PC-9 (cell line): ENCODE measurements at regions not wholly inside any gene's neighbourhood (a gene's known extent, or its start where the extent isn't known, plus 50 kb on each side); places are given as distances from the start of the nearest gene placed in this dataset.

Experiments
- BruUV-seq: library from RNA; stranded (reverse); fragments of 400-500 nt; replicated peaks from 2 replicates; lab custom pipeline; 2021; lab: Mats Ljungman, UMichigan
- CTCF ChIA-PET: fragments of 300-600 bp; sonication (Branson Sonifier 250); formaldehyde crosslinking; loops from one replicate; lab custom pipeline; 2022; ENCODE audit warnings: antibody characterized with exemption; lab: Charles Lee
- POLR2A ChIA-PET: fragments of 300-600 bp; sonication (Branson Sonifier 250); formaldehyde crosslinking; loops from one replicate; lab custom pipeline; 2022; ENCODE audit warnings: antibody characterized with exemption; ENCODE audit not compliant: unreplicated experiment; lab: Charles Lee
- DNase-seq, 2 experiments: peaks; one replicate each; pipeline versions ENCODE4 v3.0.0 to v3.0.0-alpha.2; 2015 to 2022; ENCODE audit warnings: mixed read lengths in 1 of 2
- H2AFZ ChIP-seq: fragments of 200-600 bp; sonication (generic); 2 replicates; pipeline ENCODE4 v1.8.1; 2017; ENCODE audit warnings: antibody characterized with exemption
- H3F3A ChIP-seq: fragments of 200-600 bp; sonication (generic); 2 replicates; pipeline ENCODE4 v1.8.1; 2017; ENCODE audit warnings: antibody characterized with exemption, mild to moderate bottlenecking, low read depth; ENCODE audit not compliant: insufficient read depth
- H3K27ac ChIP-seq: fragments of 200-600 bp; sonication (generic); 2 replicates; pipeline ENCODE4 v1.6.1; 2016; ENCODE audit warnings: mixed run types
- H3K27me3 ChIP-seq: fragments of 200-600 bp; sonication (generic); 2 replicates; pipeline ENCODE4 v1.6.1; 2016; ENCODE audit warnings: low read depth, mixed run types; ENCODE audit not compliant: insufficient read depth
- H3K36me3 ChIP-seq: fragments of 200-600 bp; sonication (generic); 2 replicates; pipeline ENCODE4 v1.6.1; 2016; ENCODE audit warnings: low read depth, mixed run types
- H3K4me1 ChIP-seq: fragments of 200-600 bp; sonication (generic); replicated peaks from 2 replicates; pipeline ENCODE4 v1.6.1; 2016; ENCODE audit warnings: mixed run types; ENCODE audit not compliant: insufficient read depth
- H3K4me2 ChIP-seq: fragments of 200-600 bp; sonication (generic); 2 replicates; pipeline ENCODE4 v1.6.1; 2017; ENCODE audit warnings: mixed run types
- H3K4me3 ChIP-seq: fragments of 200-600 bp; sonication (generic); 2 replicates; pipeline ENCODE4 v1.6.1; 2016; ENCODE audit warnings: mixed run types
- H3K79me2 ChIP-seq: fragments of 200-600 bp; sonication (generic); 2 replicates; pipeline ENCODE4 v1.6.1; 2017; ENCODE audit warnings: low read depth, mixed run types
- H3K9me2 ChIP-seq: fragments of 200-600 bp; sonication (generic); 2 replicates; pipeline ENCODE4 v1.8.1; 2017; ENCODE audit warnings: mild to moderate bottlenecking; ENCODE audit not compliant: insufficient read depth
- H3K9me3 ChIP-seq: fragments of 200-600 bp; sonication (generic); 2 replicates; pipeline ENCODE4 v1.8.1; 2016; ENCODE audit warnings: low read depth; ENCODE audit not compliant: insufficient read depth
- H4K20me1 ChIP-seq: fragments of 200-600 bp; sonication (generic); 2 replicates; pipeline ENCODE4 v1.8.1; 2017; ENCODE audit not compliant: insufficient read depth
- EZH2 ChIP-seq: fragments of 200-600 bp; sonication (generic); IDR thresholded peaks from 2 replicates; pipeline ENCODE4 v1.8.0; 2017; ENCODE audit warnings: antibody characterized with exemption, low read depth
- intact Hi-C: fragments of 100-400 bp; cut with micrococcal nuclease; formaldehyde crosslinking; loops from one replicate; pipeline ENCODE4 v1.10.0; 2022; ENCODE audit not compliant: unreplicated experiment
- TF ChIP-seq, protein P1 (sequence below): fragments of 200-600 bp; sonication (generic); conservative IDR thresholded peaks from 2 replicates; pipeline ENCODE4 v1.6.1; 2017; ENCODE audit warnings: mixed run types, antibody characterized with exemption, mild to moderate bottlenecking, moderate library complexity

DNA sequence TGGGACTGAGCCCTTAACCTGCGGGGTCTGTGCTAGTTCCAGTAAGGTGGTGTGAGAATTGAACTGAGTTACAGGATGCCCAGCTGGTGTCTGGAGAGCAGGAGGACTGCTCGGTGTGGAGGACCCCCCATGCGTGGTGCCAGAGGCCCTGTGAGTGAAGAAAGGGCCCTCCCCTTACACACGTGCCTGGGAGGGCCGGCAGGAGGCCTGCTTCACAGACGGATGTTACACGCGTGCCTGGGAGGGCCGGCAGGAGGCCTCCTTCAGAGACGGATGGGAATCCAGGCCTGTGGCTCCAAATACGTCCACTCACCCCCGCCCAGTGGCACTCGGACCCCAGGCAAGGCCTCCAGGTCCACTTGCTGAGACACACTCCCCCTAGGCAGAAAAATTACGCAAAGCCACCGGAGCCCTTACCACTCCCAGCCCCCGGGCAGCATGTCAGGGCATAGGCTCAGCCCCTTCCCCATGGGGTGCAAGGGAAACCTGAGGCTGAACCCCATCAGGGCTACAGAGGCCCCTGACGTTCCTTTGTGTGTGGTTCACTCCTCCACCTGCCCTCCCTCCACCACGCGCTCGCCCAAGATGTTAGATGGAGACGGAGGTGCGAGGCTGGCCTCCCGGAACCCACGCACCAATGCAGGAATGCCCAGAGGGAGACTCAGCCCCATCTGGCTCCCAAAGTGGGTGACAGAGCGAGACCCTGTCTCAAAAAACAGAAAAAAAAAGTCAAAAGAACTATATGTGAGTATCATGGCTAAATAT is 227.8 kb downstream of the BRD1 start:
- H2AFZ ChIP-seq: no peak overlapping the region
- no peak for DNase-seq
- no peak overlapping the region for H3K27ac ChIP-seq
- intact Hi-C loops: loop anchor here (5.0 kb wide), 1 partner anchor 168 kb away; no protein-coding TSS in a partner anchor
- H3K9me3 ChIP-seq: peaks cover 4% of the 10 kb centered on the region
- H3F3A ChIP-seq: no peaks in the 10 kb centered on the region
- TF ChIP-seq, protein P1, sequence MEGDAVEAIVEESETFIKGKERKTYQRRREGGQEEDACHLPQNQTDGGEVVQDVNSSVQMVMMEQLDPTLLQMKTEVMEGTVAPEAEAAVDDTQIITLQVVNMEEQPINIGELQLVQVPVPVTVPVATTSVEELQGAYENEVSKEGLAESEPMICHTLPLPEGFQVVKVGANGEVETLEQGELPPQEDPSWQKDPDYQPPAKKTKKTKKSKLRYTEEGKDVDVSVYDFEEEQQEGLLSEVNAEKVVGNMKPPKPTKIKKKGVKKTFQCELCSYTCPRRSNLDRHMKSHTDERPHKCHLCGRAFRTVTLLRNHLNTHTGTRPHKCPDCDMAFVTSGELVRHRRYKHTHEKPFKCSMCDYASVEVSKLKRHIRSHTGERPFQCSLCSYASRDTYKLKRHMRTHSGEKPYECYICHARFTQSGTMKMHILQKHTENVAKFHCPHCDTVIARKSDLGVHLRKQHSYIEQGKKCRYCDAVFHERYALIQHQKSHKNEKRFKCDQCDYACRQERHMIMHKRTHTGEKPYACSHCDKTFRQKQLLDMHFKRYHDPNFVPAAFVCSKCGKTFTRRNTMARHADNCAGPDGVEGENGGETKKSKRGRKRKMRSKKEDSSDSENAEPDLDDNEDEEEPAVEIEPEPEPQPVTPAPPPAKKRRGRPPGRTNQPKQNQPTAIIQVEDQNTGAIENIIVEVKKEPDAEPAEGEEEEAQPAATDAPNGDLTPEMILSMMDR: no peak
- no peak for TF ChIP-seq EZH2
- H3K4me1 ChIP-seq: no peaks in the 10 kb centered on the region
- CTCF ChIA-PET: no interaction called here
- no TSS peak for BruUV-seq
- peaks cover 3% of the 10 kb centered on the region; the same call in 1 of the 2 replicates for H4K20me1 ChIP-seq
- no peaks in the 10 kb centered on the region for H3K36me3 ChIP-seq
- no peak overlapping the region for H3K4me3 ChIP-seq
- H3K27me3 ChIP-seq: peaks cover 67% of the 10 kb centered on the region
- H3K9me2 ChIP-seq: no peaks in the 10 kb centered on the region
- POLR2A ChIA-PET: no interaction called here
- H3K4me2 ChIP-seq: no peak overlapping the region
- H3K79me2 ChIP-seq: no peaks in the 10 kb centered on the region

DNA sequence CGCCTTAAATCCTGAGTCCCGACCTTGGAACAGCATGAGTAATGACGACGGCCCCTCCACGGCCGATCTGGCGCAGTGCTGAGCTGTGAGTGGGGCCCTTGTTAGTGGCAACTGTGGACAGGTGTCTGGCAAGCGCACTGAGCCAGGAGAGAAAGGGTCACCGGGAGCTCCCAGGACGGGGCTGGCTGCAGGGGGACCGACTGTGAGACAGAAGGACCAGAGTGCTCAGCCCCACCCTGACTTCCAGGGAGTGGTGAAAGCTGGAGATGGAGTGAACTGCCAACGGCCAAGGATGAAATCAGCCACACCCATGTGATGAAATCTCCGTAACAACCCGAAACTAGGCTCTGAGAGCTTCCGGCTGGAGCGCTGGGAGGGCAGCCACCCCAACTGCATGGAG is 228.6 kb downstream of the BRD1 start:
- H3K4me2 ChIP-seq: no peak overlapping the region
- no peaks in the 10 kb centered on the region for H3F3A ChIP-seq
- H3K36me3 ChIP-seq: no peaks in the 10 kb centered on the region
- H2AFZ ChIP-seq: no peak overlapping the region
- H3K27ac ChIP-seq: no peak overlapping the region
- TF ChIP-seq, protein P1: no peak
- no peak for TF ChIP-seq EZH2
- BruUV-seq: no TSS peak
- no peaks in the 10 kb centered on the region for H3K4me1 ChIP-seq
- intact Hi-C loops: no loop called here
- DNase-seq: no peak
- no peaks in the 10 kb centered on the region for H3K9me2 ChIP-seq
- H4K20me1 ChIP-seq: 0 out of 2 replicates have a peak, but pooled peaks cover 3% of the 10 kb centered on the region
- peaks cover 63% of the 10 kb centered on the region for H3K27me3 ChIP-seq
- H3K79me2 ChIP-seq: no peaks in the 10 kb centered on the region
- POLR2A ChIA-PET: no interaction called here
- H3K4me3 ChIP-seq: no peak overlapping the region
- CTCF ChIA-PET: no interaction called here
- H3K9me3 ChIP-seq: no peaks in the 10 kb centered on the region; the same call in none of the 2 replicates

DNA sequence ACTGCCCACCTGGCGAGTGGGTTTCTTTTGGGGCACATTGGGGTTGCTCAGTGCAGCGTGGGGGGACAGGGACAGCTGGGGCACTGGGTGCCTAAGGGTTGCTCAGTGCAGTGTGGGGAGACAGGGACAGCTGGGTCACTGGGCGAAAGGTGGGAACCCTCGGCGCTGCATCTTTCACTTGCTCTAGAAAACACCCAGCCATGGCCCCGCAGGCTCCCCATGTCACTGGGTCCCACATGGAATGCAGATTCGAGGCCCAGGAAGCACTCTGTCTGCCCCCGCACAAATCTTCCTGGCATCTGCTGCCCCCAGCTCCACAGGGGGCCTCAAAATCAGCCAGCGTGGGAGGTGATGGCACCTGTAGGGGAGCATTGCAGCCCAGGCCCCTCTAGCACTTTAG is 229.3 kb downstream of the BRD1 start:
- Histone ChIP-seq H4K20me1 (0 out of 2 replicates have a peak, but pooled peaks cover under 1% of the 10 kb centered on the region), H3K4me3 (no peak overlapping the region), H3K9me3 (no peaks in the 10 kb centered on the region; the same call in none of the 2 replicates), H3K4me1 (no peaks in the 10 kb centered on the region), H3K9me2 (no peaks in the 10 kb centered on the region), H3K27ac (no peak overlapping the region), H3K79me2 (no peaks in the 10 kb centered on the region), H3F3A (no peaks in the 10 kb centered on the region), H2AFZ (no peak overlapping the region), H3K36me3 (no peaks in the 10 kb centered on the region), H3K27me3 (peaks cover 61% of the 10 kb centered on the region), H3K4me2 (no peak overlapping the region)
- CTCF ChIA-PET: no interaction called here
- no TSS peak for BruUV-seq
- TF ChIP-seq EZH2: no peak
- TF ChIP-seq, protein P1: no peak
- no peak for DNase-seq
- intact Hi-C loops: no loop called here
- POLR2A ChIA-PET: no interaction called here
